GM21390 (cell line): ENCODE measurements at regions not wholly inside any gene's neighbourhood (a gene's known extent, or its start where the extent isn't known, plus 50 kb on each side); places are given as distances from the start of the nearest gene placed in this dataset.

Source experiments
- ATAC-seq: cut with Tn5 transposase; IDR thresholded peaks from one replicate; pipeline ENCODE4 v1.9.1; 2021; ENCODE audit not compliant: unreplicated experiment

DNA sequence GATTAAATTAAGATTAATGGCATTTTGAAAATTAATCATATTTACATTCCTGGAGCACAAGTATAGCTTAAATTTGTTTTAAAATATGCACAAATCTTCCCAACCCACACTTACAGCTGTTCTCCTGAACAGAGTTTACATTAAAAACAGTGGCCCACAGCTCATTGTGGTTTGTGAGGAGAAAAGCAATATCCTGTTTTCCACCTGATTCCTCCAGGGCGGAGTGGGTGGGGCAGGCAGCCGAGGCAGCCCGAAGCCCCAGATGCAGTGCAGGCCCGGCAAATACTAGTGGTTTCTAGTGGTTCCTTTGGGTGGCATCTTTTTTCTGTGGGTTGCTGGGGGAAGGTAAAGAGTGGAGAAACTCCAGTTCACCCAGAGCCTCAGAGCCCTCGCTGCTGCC lies 280.8 kb downstream of the ARHGAP12 start:
- ATAC-seq, result no peak

DNA sequence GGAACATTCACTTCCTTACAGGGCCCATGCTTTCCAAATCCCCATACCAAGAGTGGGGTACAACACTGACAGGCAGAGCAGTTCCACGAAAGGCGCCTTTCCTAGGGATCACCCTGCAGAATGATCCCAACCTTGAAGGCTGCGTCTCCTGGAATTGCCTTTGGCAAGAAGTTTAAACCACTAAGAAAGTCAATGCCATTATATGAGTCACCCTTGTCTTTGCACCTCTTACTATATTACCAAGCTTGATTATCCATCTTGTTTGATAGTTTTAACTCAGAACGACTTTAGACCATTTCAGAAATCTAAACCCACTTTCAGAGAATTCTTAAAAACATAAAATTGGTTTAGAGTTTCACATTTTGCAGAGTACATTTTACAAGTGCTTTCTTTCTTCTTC lies 282.1 kb downstream of the ARHGAP12 start:
- no peak for ATAC-seq

DNA sequence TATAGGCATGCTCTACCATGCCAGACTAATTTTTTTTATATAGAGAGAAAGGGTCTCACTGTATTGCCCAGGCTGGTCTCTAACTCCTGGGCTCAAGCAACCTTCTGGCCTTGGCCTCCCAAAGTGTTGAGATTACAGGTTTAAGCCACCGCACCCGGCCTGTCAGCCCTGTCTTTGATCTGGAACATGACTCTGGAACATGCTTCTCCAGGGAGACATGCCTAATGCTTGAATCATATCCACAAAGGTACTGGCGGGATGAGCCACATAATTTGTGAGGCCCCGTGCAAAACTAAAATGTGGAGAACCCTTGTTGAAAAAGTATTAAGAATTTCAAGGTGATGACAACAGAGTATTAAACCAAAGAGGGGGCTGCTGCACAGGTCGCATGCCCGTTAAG lies 282.8 kb downstream of the ARHGAP12 start:
- ATAC-seq, result no peak

DNA sequence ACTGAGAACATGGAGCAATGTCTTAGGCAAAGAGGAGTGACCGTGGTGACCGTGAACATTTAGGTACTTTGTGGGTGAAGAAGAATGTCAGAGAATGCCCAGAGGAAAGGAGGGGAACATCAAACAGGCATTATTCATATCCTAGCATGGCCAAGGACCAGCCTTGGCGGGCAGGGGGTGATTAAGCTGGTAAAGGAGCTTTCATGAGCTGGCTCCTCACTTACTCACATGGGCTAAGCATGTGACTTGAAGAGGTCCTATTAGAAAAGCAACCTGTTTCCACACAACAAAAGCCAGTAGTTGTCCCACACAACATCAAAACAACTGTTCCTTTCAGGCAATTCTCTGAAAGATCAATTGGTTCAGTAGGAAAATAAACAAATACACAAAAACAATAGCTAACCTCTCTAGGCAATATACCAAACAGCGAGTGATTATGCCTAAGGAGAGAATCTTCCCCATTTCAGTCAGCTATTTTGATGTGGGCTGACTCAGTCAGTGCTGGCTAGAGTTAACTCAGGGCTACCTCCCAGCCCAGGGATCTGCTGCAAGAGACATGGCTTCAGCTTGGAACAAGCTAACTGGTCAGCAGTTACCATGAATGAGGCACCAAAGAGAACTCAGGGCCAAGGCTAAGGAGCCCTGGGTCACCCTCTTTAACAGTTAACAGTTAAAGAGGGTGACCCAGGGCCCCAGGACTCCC lies 283.5 kb downstream of the ARHGAP12 start:
- no peak for ATAC-seq

GRCh38 chr10:31642281-31642680 lies 286.4 kb downstream of the ARHGAP12 start:
- ATAC-seq, result no peak

GRCh38 chr10:31635415-31636065 lies 293.1 kb downstream of the ARHGAP12 start:
- ATAC-seq, result no peak

- ATAC-seq, result no peak
Measured at GRCh38 chr10:31635009-31635408, 293.6 kb downstream of the ARHGAP12 start.

DNA sequence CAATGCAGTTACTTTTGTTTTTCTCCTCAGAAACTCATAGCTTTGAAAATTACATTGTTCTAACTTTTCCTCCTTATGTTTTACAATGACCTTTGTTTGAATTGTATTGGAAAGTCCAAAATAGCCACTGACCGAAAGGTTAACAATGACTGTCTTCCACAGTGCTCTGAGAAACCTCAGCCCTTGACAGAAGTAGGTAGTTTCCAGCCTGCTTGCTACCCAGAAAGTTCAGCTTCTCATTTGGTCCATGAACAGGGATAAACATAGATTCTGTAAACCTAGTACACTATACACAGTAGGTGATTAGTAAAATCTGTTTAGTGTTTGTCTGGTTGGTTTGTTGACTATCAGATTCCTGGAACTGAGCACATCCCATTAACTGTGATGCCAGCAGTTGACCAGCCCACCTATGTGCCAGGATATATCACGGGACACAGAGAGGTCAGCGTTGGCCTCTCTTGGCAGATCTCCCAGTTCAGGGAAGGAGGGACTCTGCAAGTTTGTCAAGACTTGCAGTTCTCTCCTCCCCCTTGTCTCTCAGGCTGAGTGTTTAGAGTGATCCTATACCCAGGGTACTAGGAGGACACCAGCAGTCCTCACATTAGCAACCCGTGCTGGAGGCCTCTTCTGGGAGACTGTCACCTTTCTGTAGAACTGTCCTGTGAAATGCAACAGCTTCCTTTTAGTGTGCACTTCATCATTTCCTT lies 297.6 kb downstream of the ARHGAP12 start:
- no peak for ATAC-seq

GRCh38 chr10:31625566-31625965 lies 303.1 kb downstream of the ARHGAP12 start:
- ATAC-seq, result no peak

DNA sequence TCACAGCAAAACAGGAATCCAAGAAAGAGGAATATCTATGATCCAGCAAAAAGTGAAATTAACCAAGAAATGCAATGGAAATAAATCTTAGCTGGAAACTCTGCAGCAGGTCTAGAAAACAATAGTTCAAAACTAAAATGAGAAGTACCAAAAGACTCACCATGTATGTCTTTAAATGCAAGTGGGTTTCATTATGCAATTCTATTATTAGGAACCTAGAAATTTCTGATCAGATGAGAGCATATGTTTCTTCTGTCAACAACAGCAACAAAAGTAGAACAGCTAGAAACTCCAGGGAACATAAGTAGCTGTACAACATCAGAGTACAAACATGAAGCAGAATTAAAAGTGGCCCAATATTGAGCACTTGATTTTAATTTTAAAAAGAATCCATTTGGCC lies 304.0 kb downstream of the ARHGAP12 start:
- ATAC-seq, result no peak

DNA sequence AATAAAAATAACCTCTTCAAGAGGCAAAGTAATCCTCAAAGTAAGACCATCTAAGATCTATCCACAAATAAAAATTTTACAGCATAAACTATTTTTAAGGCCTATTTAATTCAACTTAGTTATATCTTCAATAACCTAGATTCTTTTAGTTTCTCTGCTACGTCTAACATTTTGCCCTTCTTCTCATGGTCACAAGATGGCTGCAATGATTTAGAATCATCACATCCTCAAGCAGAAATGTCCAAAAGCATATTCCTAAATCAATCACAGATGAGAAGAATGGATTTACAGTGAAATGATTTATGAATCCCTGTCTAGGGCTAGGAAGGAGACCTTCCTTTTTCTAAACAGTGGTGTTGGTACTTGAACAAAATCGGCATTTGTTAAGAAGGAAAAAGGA lies 304.7 kb downstream of the ARHGAP12 start:
- ATAC-seq, result no peak

DNA sequence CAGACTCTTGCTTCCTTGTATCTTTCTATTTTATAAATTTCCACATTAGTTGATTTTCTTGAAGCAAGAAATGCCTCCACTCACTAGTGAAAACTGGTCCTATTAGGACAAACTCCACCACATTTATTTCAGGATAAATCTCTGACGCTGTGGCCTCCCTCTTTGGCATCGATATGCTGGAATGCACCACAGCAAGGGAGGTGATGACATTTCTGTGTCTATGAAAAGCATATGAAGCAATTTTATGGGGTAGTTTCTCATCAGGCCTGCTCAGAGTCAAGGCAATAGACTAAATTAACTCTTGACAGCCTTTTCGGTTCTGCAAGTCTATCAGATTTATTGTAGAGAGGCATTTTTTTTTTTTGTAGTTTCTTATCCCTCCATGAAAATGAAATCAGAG lies 304.4 kb downstream of the ZEB1 start:
- ATAC-seq, result no peak

DNA sequence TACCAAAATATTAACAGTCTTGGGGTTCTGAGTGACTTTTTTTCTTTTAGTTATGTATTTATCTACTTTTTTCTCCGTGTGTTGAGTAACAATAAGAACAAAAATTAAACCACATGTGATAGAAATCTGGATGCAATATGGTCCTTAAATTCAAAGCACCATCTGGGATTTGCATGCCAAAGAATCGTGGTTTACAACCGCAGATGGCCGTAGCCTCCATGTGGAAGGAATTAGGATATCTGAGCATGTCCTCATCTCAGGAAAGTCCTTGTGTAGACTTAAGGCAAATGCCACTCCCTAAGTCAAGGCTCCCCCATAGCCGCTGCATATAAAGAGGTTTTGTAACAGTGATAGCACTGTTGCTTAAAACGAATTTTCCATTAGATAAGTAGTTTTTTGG lies 304.0 kb downstream of the ZEB1 start:
- ATAC-seq, result no peak

DNA sequence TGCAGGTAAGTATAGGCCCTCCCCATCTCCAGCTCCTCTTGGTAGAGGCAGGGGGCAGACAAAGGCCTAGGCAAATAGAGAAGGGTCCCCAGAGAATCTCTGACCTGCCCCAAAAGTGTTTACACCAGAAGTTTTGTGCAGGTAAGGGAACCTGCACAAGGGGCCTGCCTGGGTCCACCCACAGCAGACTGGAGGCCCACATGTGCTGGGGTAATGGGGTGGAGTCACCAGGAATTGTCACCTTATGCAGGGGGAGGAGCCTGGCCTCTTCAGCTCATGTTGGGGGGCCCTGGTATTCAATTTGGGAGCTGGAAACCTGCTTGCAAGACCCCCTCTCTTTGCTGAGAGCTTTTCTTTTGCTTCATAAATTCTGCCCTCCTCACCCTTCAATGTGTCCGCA lies 302.7 kb downstream of the ZEB1 start:
- ATAC-seq, result no peak

DNA sequence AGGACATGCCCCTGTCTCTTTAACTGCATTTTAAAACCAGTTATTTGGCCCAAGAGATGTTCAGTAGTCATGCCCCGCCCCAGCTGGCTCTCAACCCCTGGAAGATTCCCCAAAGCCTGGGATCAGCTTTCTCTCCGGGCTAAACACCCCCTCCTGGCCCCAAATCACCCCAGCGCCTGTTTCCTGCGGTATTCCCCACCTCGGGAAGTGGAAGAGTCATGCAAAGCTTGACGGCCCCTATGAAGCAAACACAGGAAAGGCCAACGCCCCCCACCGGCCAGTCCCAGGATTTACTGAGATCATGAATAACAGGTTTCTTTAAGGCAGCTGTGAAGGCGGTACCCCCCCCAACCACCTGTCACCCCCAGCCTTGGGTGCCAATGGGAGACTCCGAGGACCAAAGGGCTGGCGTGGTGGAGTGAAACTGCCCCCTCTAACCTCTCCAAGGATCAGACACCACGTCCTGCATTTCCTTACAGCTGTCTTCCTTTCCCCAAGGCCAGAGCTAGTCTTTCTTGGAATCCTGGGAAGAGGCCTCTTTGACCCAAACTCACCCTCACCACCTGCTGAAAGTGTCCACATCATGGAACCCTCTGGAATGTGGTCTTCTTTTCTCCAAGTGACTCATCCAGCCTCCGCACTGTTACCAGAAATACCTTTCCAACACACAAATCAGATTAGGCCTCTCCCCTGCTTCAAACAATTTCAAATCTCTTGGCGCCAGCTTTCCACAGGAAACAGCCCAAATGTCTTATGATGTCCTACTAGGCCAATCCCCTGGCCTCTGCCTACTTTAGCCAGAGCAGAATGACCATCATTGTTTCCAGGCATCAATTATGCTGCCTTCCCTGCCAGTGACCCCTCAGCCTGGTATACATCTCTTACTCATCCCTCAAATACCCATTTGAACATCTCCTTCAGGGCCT lies 301.5 kb downstream of the ZEB1 start:
- no peak for ATAC-seq

GRCh38 chr10:31619531-31620061 lies 300.6 kb downstream of the ZEB1 start:
- ATAC-seq, result no peak

DNA sequence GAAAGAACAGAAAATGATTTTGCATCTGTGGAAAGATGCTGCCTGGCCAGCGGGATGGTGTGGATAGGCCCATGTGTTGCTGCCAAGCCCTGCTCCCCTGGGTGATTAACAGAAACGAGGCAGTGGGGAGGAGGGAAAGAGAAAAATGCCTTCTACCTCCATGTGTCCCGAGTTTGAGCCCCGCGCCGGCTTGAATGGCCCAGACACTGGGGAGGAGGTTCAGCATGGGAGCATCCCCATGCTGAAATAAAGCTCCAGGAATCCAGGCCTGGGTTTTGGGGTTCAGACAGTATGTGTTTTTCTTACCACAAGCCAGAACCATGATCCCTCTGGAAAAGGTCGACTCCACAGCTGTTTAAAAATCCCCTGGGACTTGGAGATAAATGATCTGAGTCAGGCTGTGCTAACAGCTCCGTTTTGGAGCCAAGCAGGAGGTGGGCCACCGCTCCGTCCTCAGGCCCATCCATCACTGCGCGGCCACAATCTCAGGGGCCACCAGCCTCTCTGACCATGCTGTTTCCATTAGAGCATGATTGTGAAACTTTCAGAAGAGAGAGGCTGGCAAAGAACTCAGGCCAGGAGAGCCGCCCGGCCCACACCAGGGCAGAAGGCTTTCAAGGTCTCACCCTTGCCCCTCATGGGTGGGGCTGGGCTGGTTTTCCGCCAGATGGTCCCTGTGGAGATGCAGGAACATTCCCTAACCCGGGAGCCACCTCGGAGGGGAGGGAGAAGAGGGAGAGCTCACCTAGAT lies 299.7 kb downstream of the ZEB1 start:
- no peak for ATAC-seq

- no peak for ATAC-seq
Measured at GRCh38 chr10:31617757-31618156, 298.7 kb downstream of the ZEB1 start.

DNA sequence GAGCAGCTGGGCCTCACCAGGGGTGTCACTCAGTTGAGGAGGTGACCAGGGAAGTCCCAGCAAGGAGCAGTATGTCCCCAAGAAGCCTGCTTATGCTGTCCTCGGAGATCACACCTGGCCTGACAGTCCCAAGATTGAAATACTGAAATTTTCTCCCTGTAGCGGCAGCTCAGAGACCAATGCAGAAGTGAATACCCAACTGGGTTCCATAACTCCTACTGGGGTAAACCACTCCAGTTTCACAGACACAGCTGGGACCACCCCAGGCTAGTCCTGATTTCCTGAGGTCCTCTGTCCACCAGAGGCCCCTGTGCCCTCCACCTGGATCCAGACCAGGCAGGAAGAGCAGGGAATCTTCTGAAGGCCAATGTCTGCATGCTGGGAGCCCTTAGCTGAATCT lies 298.1 kb downstream of the ZEB1 start:
- no peak for ATAC-seq

DNA sequence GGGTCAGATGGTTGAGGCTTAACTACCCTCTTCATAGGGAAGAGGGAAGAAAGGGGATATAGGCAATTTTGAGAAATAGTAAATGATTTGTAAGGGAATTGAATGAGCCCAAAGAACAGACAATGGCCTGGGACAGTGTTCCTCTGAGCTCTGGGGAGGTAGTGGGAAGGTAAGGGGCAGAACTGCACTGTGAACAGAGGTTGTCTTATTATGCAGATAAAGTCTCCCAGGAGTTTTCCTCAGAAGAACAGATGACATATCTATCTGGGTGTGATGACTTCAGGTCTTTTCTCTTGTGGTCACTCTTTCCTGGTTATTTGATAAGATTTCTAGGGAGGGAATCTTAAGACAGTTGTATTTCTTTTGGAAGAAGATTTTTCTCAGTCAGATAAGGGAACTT lies 296.1 kb downstream of the ZEB1 start:
- ATAC-seq, result no peak
